SK-N-MC (cell line): ENCODE measurements at regions not wholly inside any gene's neighbourhood (a gene's known extent, or its start where the extent isn't known, plus 50 kb on each side); places are given as distances from the start of the nearest gene placed in this dataset.

Experiments used
- EZH2 ChIP-seq: fragments of 200-600 bp; sonication (generic); IDR thresholded peaks from one replicate; pipeline ENCODE4 v1.6.1; 2017; ENCODE audit warnings: antibody characterized with exemption
- POLR2AphosphoS5 ChIP-seq: IDR thresholded peaks from 2 replicates; pipeline ENCODE4 v1.6.1; 2012; ENCODE audit warnings: mild to moderate bottlenecking, low read depth, low read length, borderline replicate concordance

DNA sequence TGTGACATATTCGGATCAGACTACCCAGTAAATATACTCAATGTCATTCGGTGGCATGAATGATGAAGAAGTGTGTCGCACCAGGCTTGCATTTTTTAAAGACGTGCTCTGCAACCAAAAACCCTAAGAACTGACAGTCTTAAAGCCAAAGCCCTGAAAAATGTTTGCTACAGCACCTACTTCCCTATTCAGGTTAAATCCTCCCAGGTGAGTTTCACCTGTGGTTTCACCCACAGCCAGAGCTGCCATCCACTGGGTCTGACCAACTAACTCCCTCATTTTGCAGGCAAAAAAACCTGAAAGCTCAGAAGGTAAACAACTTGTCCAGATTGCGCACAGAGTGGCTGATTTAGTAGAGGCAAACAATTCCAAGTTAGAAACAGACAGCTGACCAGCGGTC is 222.3 kb upstream of the MGAT5 start:
- TF ChIP-seq EZH2, result no peak
- no peak for TF ChIP-seq POLR2AphosphoS5
